PC-3 (cell line): ENCODE measurements at regions not wholly inside any gene's neighbourhood (a gene's known extent, or its start where the extent isn't known, plus 50 kb on each side); places are given as distances from the start of the nearest gene placed in this dataset.

Experiments
- ATAC-seq: fragments of 200-7000 bp; cut with Tn5 transposase; 2 replicates; pipeline ENCODE4 v1.9.1; 2020; ENCODE audit warnings: mild to moderate bottlenecking, moderate library complexity
- BruUV-seq: library from RNA; stranded (reverse); fragments of 400-500 nt; replicated peaks from 2 replicates; lab custom pipeline; 2021; lab: Mats Ljungman, UMichigan
- CTCF ChIA-PET: fragments of 300-600 bp; sonication (Branson Sonifier 250); formaldehyde crosslinking; loops from one replicate; lab custom pipeline; 2022; ENCODE audit warnings: antibody characterized with exemption; lab: Charles Lee
- POLR2A ChIA-PET: fragments of 300-600 bp; sonication (Branson Sonifier 250); formaldehyde crosslinking; loops from one replicate; lab custom pipeline; 2022; ENCODE audit warnings: antibody characterized with exemption; ENCODE audit not compliant: unreplicated experiment; lab: Charles Lee
- DNase-seq: peaks from one replicate; pipeline ENCODE4 v3.0.0-alpha.2; 2015
- H2AFZ ChIP-seq: fragments of 300-600 bp; sonication (generic); 2 replicates; pipeline ENCODE4 v1.6.0; 2016; ENCODE audit warnings: antibody characterized with exemption, low read length
- H3F3A ChIP-seq: fragments of 300-600 bp; sonication (generic); one replicate; pipeline ENCODE4 v1.6.0; 2017; ENCODE audit warnings: antibody characterized with exemption, low read length, control low read depth, mild to moderate bottlenecking; ENCODE audit not compliant: unreplicated experiment
- H3K27ac ChIP-seq: fragments of 300-600 bp; sonication (generic); 2 replicates; pipeline ENCODE4 v1.5.1; 2016; ENCODE audit warnings: mild to moderate bottlenecking, low read length
- H3K27me3 ChIP-seq: fragments of 300-600 bp; sonication (generic); 2 replicates; pipeline ENCODE4 v1.6.1; 2016; ENCODE audit warnings: low read length, mixed read lengths
- H3K36me3 ChIP-seq: fragments of 300-600 bp; sonication (generic); 2 replicates; pipeline ENCODE4 v1.6.1; 2016; ENCODE audit warnings: low read depth, mixed run types, low read length, mixed read lengths
- H3K4me1 ChIP-seq: fragments of 300-600 bp; sonication (generic); 2 replicates; pipeline ENCODE4 v1.5.1; 2016; ENCODE audit warnings: low read length; ENCODE audit not compliant: insufficient read depth
- H3K4me2 ChIP-seq: fragments of 300-600 bp; sonication (generic); 2 replicates; pipeline ENCODE4 v1.6.0; 2016; ENCODE audit warnings: low read length
- H3K4me3 ChIP-seq: fragments of 300-600 bp; sonication (generic); 2 replicates; pipeline ENCODE4 v1.5.1; 2016; ENCODE audit warnings: mild to moderate bottlenecking, low read length, mixed read lengths
- H3K79me2 ChIP-seq: fragments of 300-600 bp; sonication (generic); 2 replicates; pipeline ENCODE4 v1.6.1; 2017; ENCODE audit warnings: low read length, mixed read lengths
- H3K9ac ChIP-seq: fragments of 300-600 bp; sonication (generic); 2 replicates; pipeline ENCODE4 v1.6.0; 2016; ENCODE audit warnings: mild to moderate bottlenecking, low read length
- H3K9me2 ChIP-seq: fragments of 300-600 bp; sonication (generic); replicated peaks from 2 replicates; pipeline ENCODE4 v1.6.1; 2016; ENCODE audit warnings: mixed run types, low read length, mixed read lengths
- H3K9me3 ChIP-seq: fragments of 300-600 bp; sonication (generic); 2 replicates; pipeline ENCODE4 v1.6.1; 2016; ENCODE audit warnings: low read length, mixed read lengths
- H4K20me1 ChIP-seq: fragments of 300-600 bp; sonication (generic); 2 replicates; pipeline ENCODE4 v1.6.1; 2016; ENCODE audit warnings: low read length, mixed read lengths
- CTCF ChIP-seq: fragments of 300-600 bp; sonication (generic); conservative IDR thresholded peaks from 2 replicates; pipeline ENCODE4 v1.5.1; 2017; ENCODE audit warnings: antibody characterized with exemption, low read depth, mild to moderate bottlenecking, low read length
- EZH2 ChIP-seq: fragments of 300-600 bp; sonication (generic); IDR thresholded peaks from one replicate; pipeline ENCODE4 v1.6.1; 2017; ENCODE audit warnings: antibody characterized with exemption, mild to moderate bottlenecking, low read length; ENCODE audit not compliant: unreplicated experiment
- EZH2phosphoT487 ChIP-seq: fragments of 300-600 bp; sonication (generic); IDR thresholded peaks from 2 replicates; pipeline ENCODE4 v1.6.1; 2018; ENCODE audit warnings: mild to moderate bottlenecking, antibody characterized with exemption, low read length, borderline replicate concordance
- intact Hi-C: fragments of 100-400 bp; cut with micrococcal nuclease; formaldehyde crosslinking; loops from 2 replicates; pipeline ENCODE4 v1.9.0; 2023

- no peaks in the 10 kb centered on the region for H3K79me2 ChIP-seq
- ChIA-PET CTCF (no interaction called here), POLR2A (no interaction called here)
- BruUV-seq, result no TSS peak
- H3K4me2 ChIP-seq, result no peak overlapping the region
- no peaks in the 10 kb centered on the region for H3K4me1 ChIP-seq
- no peak overlapping the region for H2AFZ ChIP-seq
- H3K9ac ChIP-seq, result no peak overlapping the region
- no peaks in the 10 kb centered on the region for H3K27me3 ChIP-seq
- DNase-seq, result no peak
- intact Hi-C loops, result no loop called here
- ATAC-seq, result no peak
- H3K27ac ChIP-seq, result no peak overlapping the region
- no peaks in the 10 kb centered on the region for H3K9me2 ChIP-seq
- TF ChIP-seq CTCF, result no peak
- no peak for TF ChIP-seq EZH2phosphoT487
- TF ChIP-seq EZH2, result no peak
- no peaks in the 10 kb centered on the region for H3K36me3 ChIP-seq
- H3K4me3 ChIP-seq, result no peak overlapping the region
- H3K9me3 ChIP-seq, result no peaks in the 10 kb centered on the region
- no peaks in the 10 kb centered on the region for H4K20me1 ChIP-seq
- H3F3A ChIP-seq, result no peaks in the 10 kb centered on the region
These were observed 790.9 kb downstream of the PDHA2 start for GRCh38 chr4:96630839-96631238.

GRCh38 chr4:96637971-96638412, 798.1 kb downstream of the PDHA2 start:
- ATAC-seq, result no peak

GRCh38 chr4:96639932-96640331, 800.0 kb downstream of the PDHA2 start:
- H3K4me3 ChIP-seq, result no peak overlapping the region
- no peaks in the 10 kb centered on the region for H3K36me3 ChIP-seq
- BruUV-seq, result no TSS peak
- no peak for ATAC-seq
- no peak overlapping the region for H3K9ac ChIP-seq
- H3K4me1 ChIP-seq, result no peaks in the 10 kb centered on the region
- H3K4me2 ChIP-seq, result no peak overlapping the region
- no peaks in the 10 kb centered on the region for H3K9me3 ChIP-seq
- no peaks in the 10 kb centered on the region for H3K79me2 ChIP-seq
- no peak overlapping the region for H2AFZ ChIP-seq
- H4K20me1 ChIP-seq, result no peaks in the 10 kb centered on the region
- no peak overlapping the region for H3K27ac ChIP-seq
- no peak for TF ChIP-seq EZH2
- no peak for TF ChIP-seq CTCF
- no peak for TF ChIP-seq EZH2phosphoT487
- DNase-seq, result no peak
- H3K27me3 ChIP-seq, result no peaks in the 10 kb centered on the region
- no peaks in the 10 kb centered on the region for H3K9me2 ChIP-seq
- CTCF ChIA-PET, result no interaction called here
- POLR2A ChIA-PET, result no interaction called here
- no peaks in the 10 kb centered on the region for H3F3A ChIP-seq
- intact Hi-C loops, result no loop called here

More at GRCh38 chr4:96637971-96638412, 798.1 kb downstream of the PDHA2 start:
- Histone ChIP-seq H3K79me2 (no peaks in the 10 kb centered on the region), H3K9ac (no peak overlapping the region), H4K20me1 (no peaks in the 10 kb centered on the region), H3K36me3 (no peaks in the 10 kb centered on the region), H3K4me1 (no peaks in the 10 kb centered on the region), H2AFZ (no peak overlapping the region), H3K27me3 (no peaks in the 10 kb centered on the region), H3F3A (no peaks in the 10 kb centered on the region), H3K9me3 (no peaks in the 10 kb centered on the region), H3K27ac (no peak overlapping the region), H3K9me2 (no peaks in the 10 kb centered on the region), H3K4me3 (no peak overlapping the region), H3K4me2 (no peak overlapping the region)
- DNase-seq, result no peak
- ChIA-PET POLR2A (no interaction called here), CTCF (no interaction called here)
- no TSS peak for BruUV-seq
- TF ChIP-seq EZH2phosphoT487, result no peak
- no peak for TF ChIP-seq EZH2
- no peak for TF ChIP-seq CTCF
- intact Hi-C loops, result no loop called here
